SU-DHL-6 (cell line): ENCODE measurements at regions not wholly inside any gene's neighbourhood (a gene's known extent, or its start where the extent isn't known, plus 50 kb on each side); places are given as distances from the start of the nearest gene placed in this dataset.

ENCODE experiments used
- EZH2phosphoT487 ChIP-seq: fragments of 200-600 bp; sonication (generic), shearing (Covaris generic); conservative IDR thresholded peaks from 2 replicates; pipeline ENCODE4 v1.6.1; 2018; ENCODE audit warnings: mild to moderate bottlenecking, antibody characterized with exemption, low read length, moderate library complexity, mixed read lengths
- TF ChIP-seq, protein P1 (sequence below): fragments of 200-600 bp; sonication (generic); IDR thresholded peaks from one replicate; pipeline ENCODE4 v1.5.1; 2017; ENCODE audit warnings: antibody characterized with exemption, mild to moderate bottlenecking, low read length, moderate library complexity; ENCODE audit not compliant: insufficient read depth, poor library complexity, severe bottlenecking

DNA sequence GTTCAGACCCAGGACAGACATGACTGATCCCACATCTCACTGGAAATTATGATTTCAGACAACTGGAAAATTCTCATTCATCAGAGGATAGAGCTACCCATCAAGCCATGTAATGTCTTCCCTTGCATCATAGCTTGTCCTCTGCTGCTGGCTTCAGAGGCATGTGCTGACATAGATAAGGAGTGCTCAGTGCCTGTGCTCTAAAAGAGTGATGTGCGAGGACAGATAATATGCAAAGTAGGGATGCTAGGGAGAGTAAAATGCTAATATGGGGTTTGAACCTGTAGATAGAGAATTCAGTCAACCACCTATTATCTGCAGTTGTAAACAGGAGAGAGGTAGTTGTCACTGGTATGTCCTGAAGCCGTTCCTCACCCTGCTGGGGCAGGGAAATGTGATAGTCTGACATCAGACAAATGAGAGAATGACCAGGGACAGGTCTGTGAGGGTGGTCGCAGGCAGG, 349.7 kb upstream of the CCL2 start:
- no peak for TF ChIP-seq EZH2phosphoT487
- TF ChIP-seq, protein P1, sequence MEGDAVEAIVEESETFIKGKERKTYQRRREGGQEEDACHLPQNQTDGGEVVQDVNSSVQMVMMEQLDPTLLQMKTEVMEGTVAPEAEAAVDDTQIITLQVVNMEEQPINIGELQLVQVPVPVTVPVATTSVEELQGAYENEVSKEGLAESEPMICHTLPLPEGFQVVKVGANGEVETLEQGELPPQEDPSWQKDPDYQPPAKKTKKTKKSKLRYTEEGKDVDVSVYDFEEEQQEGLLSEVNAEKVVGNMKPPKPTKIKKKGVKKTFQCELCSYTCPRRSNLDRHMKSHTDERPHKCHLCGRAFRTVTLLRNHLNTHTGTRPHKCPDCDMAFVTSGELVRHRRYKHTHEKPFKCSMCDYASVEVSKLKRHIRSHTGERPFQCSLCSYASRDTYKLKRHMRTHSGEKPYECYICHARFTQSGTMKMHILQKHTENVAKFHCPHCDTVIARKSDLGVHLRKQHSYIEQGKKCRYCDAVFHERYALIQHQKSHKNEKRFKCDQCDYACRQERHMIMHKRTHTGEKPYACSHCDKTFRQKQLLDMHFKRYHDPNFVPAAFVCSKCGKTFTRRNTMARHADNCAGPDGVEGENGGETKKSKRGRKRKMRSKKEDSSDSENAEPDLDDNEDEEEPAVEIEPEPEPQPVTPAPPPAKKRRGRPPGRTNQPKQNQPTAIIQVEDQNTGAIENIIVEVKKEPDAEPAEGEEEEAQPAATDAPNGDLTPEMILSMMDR = no peak
